22Rv1 (cell line): ENCODE measurements at regions not wholly inside any gene's neighbourhood (a gene's known extent, or its start where the extent isn't known, plus 50 kb on each side); places are given as distances from the start of the nearest gene placed in this dataset.

Experiments
- CTCF ChIP-seq: fragments of 450-650 bp; IDR thresholded peaks from 2 replicates; pipeline ENCODE4 v1.5.1; 2017; ENCODE audit warnings: mild to moderate bottlenecking
- ZFX ChIP-seq: fragments of 450-650 bp; IDR thresholded peaks from 2 replicates; pipeline ENCODE4 v1.6.1; 2017; ENCODE audit warnings: antibody characterized with exemption, borderline replicate concordance

DNA sequence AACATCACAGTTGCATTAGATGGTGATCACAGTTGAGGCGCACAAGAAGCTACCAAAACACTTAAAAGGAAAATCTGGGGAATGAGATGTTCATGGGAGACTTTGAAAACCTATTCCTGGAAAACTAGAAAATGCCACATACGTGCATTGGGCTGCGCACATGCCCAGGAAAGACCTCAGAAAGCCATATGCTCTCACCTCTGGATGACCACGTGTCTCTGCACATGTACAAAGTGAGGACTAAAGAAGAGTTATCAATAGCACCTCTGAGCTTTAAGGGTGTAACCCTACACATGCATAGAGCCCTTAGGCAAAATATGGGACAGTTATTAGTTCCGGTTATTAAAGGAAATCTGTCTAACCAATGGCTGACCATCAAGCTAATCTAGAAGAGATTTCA is 77.7 kb downstream of the CRPPA start:
- TF ChIP-seq CTCF, result no peak
- no peak for TF ChIP-seq ZFX
